Activated T-cell treated with anti-CD3 and anti-CD28 coated beads, Interleukin-2, amount 50 U/mL, for 72 hours (primary cell): ENCODE measurements at regions not wholly inside any gene's neighbourhood (a gene's known extent, or its start where the extent isn't known, plus 50 kb on each side); places are given as distances from the start of the nearest gene placed in this dataset.
A peak's percentile ranks its signal among the peaks of the same experiment; 100 is the strongest.

Experiments
- ATAC-seq, 2 donors: fragments of 150-1000 bp; cut with Tn5 transposase; replicated peaks in 1 of 2; 2 replicates each; pipeline ENCODE4 v1.10.0; 2021; ENCODE audit warnings: moderate library complexity in 2 of 2, mild to moderate bottlenecking in 1 of 2
- DNase-seq, 2 donors: peaks; one replicate each; pipeline ENCODE4 v3.0.0; 2021 to 2022; ENCODE audit warnings: mixed read lengths in 1 of 2
- H3K27ac Mint-ChIP-seq: one replicate; pipeline ENCODE4 v1.8.0; 2022; ENCODE audit warnings: mild to moderate bottlenecking, moderate library complexity, mixed read lengths
- H3K27me3 Mint-ChIP-seq: one replicate; pipeline ENCODE4 v1.8.0; 2022; ENCODE audit warnings: low read depth, mixed read lengths
- H3K36me3 Mint-ChIP-seq, 2 donors: one replicate each; pipeline ENCODE4 v1.8.0; 2022; ENCODE audit warnings: mixed read lengths in 2 of 2, mild to moderate bottlenecking in 1 of 2; ENCODE audit not compliant: insufficient read depth in 2 of 2
- H3K4me1 Mint-ChIP-seq: one replicate; pipeline ENCODE4 v1.8.0; 2022; ENCODE audit warnings: low read depth, mixed read lengths
- H3K4me3 Mint-ChIP-seq, 2 donors: one replicate each; pipeline ENCODE4 v1.8.0; 2022; ENCODE audit warnings: mild to moderate bottlenecking in 2 of 2, mixed read lengths in 2 of 2, moderate library complexity in 2 of 2
- H3K9me3 Mint-ChIP-seq, 2 donors: one replicate each; pipeline ENCODE4 v1.8.0; 2022; ENCODE audit warnings: mixed read lengths in 2 of 2

- Mint-ChIP-seq H3K27ac (no peak overlapping the region), H3K9me3 (no peaks in the 10 kb centered on the region), H3K4me1 (no peaks in the 10 kb centered on the region), H3K27me3 (no peaks in the 10 kb centered on the region), H3K36me3 (no peaks in the 10 kb centered on the region), H3K4me3 (no peak overlapping the region)
- ATAC-seq: no peak
- DNase-seq: no peak
These were observed 855.1 kb downstream of the GLUD2 start for GRCh38 chrX:121902463-121902862.

GRCh38 chrX:121903961-121904360 lies 856.6 kb downstream of the GLUD2 start:
- H3K36me3 Mint-ChIP-seq: no peaks in the 10 kb centered on the region
- H3K9me3 Mint-ChIP-seq: no peaks in the 10 kb centered on the region
- no peak overlapping the region for H3K27ac Mint-ChIP-seq
- ATAC-seq (no peak), DNase-seq (no peak)
- H3K4me3 Mint-ChIP-seq: no peak overlapping the region
- no peaks in the 10 kb centered on the region for H3K27me3 Mint-ChIP-seq
- H3K4me1 Mint-ChIP-seq: no peaks in the 10 kb centered on the region

DNA sequence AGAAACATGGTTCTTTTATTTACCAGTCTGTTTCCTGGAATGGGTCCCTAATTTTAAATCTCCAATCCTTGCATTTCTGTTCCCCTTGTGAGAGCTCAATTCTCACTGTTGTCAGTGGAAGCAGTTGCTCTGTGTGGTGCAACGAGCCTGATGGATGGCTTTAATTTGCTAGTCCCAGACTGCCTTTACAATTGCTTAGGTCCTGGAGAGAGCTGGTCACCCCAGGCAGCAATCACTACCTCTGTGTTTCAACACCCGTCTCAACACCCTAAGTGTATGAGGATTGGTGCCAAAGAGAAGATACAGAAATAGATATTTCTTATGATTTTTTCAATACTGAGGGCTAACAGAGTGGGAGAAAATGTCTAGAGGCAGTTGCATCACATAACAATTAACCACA lies 873.8 kb downstream of the GLUD2 start:
- no peak for ATAC-seq
- no peaks in the 10 kb centered on the region for H3K36me3 Mint-ChIP-seq
- peaks cover 0 to 5% of the 10 kb centered on the region in 2 donors for H3K9me3 Mint-ChIP-seq

GRCh38 chrX:121931567-121931966 lies 884.2 kb downstream of the GLUD2 start:
- no peak overlapping the region for H3K4me3 Mint-ChIP-seq

More for the DNA sequence above, 873.8 kb downstream of the GLUD2 start:
- peaks cover 6% of the 10 kb centered on the region for H3K27me3 Mint-ChIP-seq
- no peaks in the 10 kb centered on the region for H3K4me1 Mint-ChIP-seq
- H3K27ac Mint-ChIP-seq: no peak overlapping the region
- no peak overlapping the region for H3K4me3 Mint-ChIP-seq
- DNase-seq: no peak

DNA sequence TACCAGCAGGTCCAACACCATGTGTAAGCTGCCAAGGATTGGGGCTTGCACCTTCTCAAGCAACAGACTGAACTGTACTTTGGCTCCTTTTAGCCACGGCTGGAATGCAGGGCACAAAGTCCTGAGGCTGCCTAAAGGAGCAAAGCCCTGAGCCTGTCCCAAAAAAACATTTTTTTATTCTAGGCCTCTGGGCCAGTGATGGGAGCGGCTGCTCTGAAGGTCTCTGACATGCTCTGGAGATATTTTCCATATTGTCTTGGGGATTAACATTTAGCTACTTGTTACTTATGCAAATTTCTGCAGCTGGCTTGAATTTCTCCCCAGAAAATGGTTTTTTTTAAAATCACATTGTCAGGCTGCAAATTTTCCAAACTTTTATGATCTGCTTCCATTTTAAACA lies 885.3 kb downstream of the GLUD2 start:
- H3K36me3 Mint-ChIP-seq: no peaks in the 10 kb centered on the region
- H3K27ac Mint-ChIP-seq: no peak overlapping the region
- H3K27me3 Mint-ChIP-seq: no peaks in the 10 kb centered on the region
- H3K9me3 Mint-ChIP-seq: peaks cover 1 to 10% of the 10 kb centered on the region in 2 donors
- H3K4me1 Mint-ChIP-seq: no peaks in the 10 kb centered on the region
- DNase-seq (no peak), ATAC-seq (no peak)
- H3K4me3 Mint-ChIP-seq: no peak overlapping the region

More at GRCh38 chrX:121931567-121931966, 884.2 kb downstream of the GLUD2 start:
- H3K9me3 Mint-ChIP-seq: peaks cover 2 to 11% of the 10 kb centered on the region in 2 donors
- no peak overlapping the region for H3K27ac Mint-ChIP-seq
- ATAC-seq: no peak
- H3K4me1 Mint-ChIP-seq: no peaks in the 10 kb centered on the region
- no peak for DNase-seq
- no peaks in the 10 kb centered on the region for H3K27me3 Mint-ChIP-seq
- H3K36me3 Mint-ChIP-seq: no peaks in the 10 kb centered on the region

- Mint-ChIP-seq H3K36me3 (no peaks in the 10 kb centered on the region), H3K9me3 (peaks cover 1 to 3% of the 10 kb centered on the region in 2 donors), H3K4me1 (no peaks in the 10 kb centered on the region), H3K27ac (no peak overlapping the region), H3K4me3 (no peak overlapping the region), H3K27me3 (peaks cover 4% of the 10 kb centered on the region)
- DNase-seq (no peak), ATAC-seq (no peak)
These were observed 901.8 kb downstream of the GLUD2 start for GRCh38 chrX:121949041-121949760.

DNA sequence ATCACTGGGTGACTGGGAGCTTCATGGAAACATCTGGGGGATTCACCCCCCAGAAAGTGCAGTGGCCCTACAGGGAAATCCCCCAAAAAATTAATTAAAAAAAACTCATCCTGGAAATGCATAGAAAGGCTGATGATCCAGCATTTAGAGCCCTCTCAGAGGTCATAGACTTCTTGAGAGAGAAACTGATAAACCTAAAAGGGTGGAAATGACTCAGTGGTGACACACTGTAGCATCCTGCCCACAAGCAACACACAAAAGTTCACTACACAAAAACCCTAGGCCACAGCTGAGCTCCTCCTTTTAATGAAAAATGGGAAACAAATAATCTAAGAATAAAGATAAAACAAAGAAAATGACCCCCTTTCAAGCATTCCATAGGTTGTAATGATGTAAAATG lies 911.5 kb downstream of the GLUD2 start:
- Mint-ChIP-seq H3K36me3 (no peaks in the 10 kb centered on the region), H3K27me3 (no peaks in the 10 kb centered on the region), H3K9me3 (peaks cover 0 to 4% of the 10 kb centered on the region in 2 donors), H3K4me3 (no peak overlapping the region), H3K27ac (no peak overlapping the region), H3K4me1 (no peaks in the 10 kb centered on the region)
- no peak for DNase-seq
- peak in 1 of 2 donors; percentile 52 for ATAC-seq

GRCh38 chrX:121975671-121976070 lies 928.3 kb downstream of the GLUD2 start:
- Mint-ChIP-seq H3K4me3 (no peak overlapping the region), H3K27ac (no peak overlapping the region), H3K27me3 (no peaks in the 10 kb centered on the region), H3K4me1 (no peaks in the 10 kb centered on the region), H3K36me3 (peaks cover 0 to 1% of the 10 kb centered on the region in 2 donors), H3K9me3 (peaks cover 0 to 4% of the 10 kb centered on the region in 2 donors)
- ATAC-seq: no peak
- DNase-seq: no peak

- Mint-ChIP-seq H3K27ac (no peak overlapping the region), H3K4me1 (no peaks in the 10 kb centered on the region), H3K27me3 (peaks cover 8% of the 10 kb centered on the region), H3K9me3 (no peaks in the 10 kb centered on the region), H3K36me3 (no peaks in the 10 kb centered on the region), H3K4me3 (no peak overlapping the region)
- DNase-seq: no peak
- ATAC-seq: no peak
These were observed 939.8 kb downstream of the GLUD2 start for GRCh38 chrX:121987163-121987562.

GRCh38 chrX:121987835-121988234 lies 940.4 kb downstream of the GLUD2 start:
- no peaks in the 10 kb centered on the region for H3K36me3 Mint-ChIP-seq
- H3K27me3 Mint-ChIP-seq: peaks cover 8% of the 10 kb centered on the region
- ATAC-seq: no peak

DNA sequence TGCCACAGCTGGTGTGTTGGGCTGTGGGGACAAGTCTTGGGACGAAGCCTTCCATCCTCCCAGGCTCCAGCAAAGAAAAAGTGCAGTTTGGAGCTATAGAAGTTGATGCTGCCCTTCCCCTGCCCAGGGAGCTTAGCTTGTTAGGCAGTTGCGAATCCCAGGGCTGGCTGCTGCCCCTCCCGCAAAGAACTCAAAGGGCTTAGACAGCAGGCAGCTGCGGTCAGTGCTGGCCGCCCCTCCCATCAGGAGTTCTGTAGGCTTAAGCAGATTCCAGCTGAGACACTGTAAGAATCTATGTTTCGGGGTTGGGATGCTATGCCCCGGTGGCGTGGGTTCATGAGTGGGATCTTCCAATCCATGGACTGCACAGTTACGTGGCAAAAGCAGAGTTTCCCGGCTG lies 956.7 kb downstream of the GLUD2 start:
- H3K4me1 Mint-ChIP-seq: no peaks in the 10 kb centered on the region
- no peak overlapping the region for H3K27ac Mint-ChIP-seq

More at GRCh38 chrX:121987835-121988234, 940.4 kb downstream of the GLUD2 start:
- Mint-ChIP-seq H3K4me1 (no peaks in the 10 kb centered on the region), H3K27ac (no peak overlapping the region), H3K9me3 (no peaks in the 10 kb centered on the region), H3K4me3 (no peak overlapping the region)
- DNase-seq: no peak

GRCh38 chrX:122026665-122027064 lies 979.3 kb downstream of the GLUD2 start:
- peaks cover 0 to 1% of the 10 kb centered on the region in 2 donors for H3K9me3 Mint-ChIP-seq
- no peaks in the 10 kb centered on the region for H3K27me3 Mint-ChIP-seq

More for the DNA sequence above, 956.7 kb downstream of the GLUD2 start:
- H3K36me3 Mint-ChIP-seq: no peaks in the 10 kb centered on the region
- no peaks in the 10 kb centered on the region for H3K27me3 Mint-ChIP-seq
- ATAC-seq: no peak
- no peak for DNase-seq
- peaks cover 2% of the 10 kb centered on the region in 2 donors for H3K9me3 Mint-ChIP-seq
- H3K4me3 Mint-ChIP-seq: no peak overlapping the region

DNA sequence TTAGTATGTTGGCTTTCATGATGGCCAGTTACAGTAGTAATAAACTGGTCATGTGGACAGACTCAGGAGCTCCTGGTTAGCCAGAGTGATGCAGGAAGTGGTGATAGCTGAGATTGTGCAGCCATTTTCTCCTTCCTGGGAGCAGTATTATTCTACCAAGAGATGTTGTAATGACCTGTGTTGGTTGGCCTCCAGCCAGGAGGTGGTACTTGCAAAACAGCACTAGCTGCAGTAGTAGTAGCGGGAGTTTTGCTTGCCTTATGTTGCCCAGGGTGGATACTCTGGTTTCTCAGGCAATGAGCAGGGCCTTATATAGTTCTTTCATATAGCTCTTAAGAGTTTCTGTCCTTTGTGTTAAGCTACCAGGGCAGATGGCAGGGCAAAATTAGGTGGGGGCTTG lies 998.8 kb downstream of the GLUD2 start:
- H3K36me3 Mint-ChIP-seq: no peaks in the 10 kb centered on the region
- no peaks in the 10 kb centered on the region for H3K27me3 Mint-ChIP-seq
- peaks cover 3% of the 10 kb centered on the region in 2 donors for H3K9me3 Mint-ChIP-seq
- DNase-seq: no peak
- H3K27ac Mint-ChIP-seq: no peak overlapping the region
- H3K4me1 Mint-ChIP-seq: no peaks in the 10 kb centered on the region
- ATAC-seq: no peak
- no peak overlapping the region for H3K4me3 Mint-ChIP-seq

More at GRCh38 chrX:122026665-122027064, 979.3 kb downstream of the GLUD2 start:
- no peak for ATAC-seq
- Mint-ChIP-seq H3K27ac (no peak overlapping the region), H3K4me3 (no peak overlapping the region), H3K4me1 (no peaks in the 10 kb centered on the region), H3K36me3 (no peaks in the 10 kb centered on the region)
- DNase-seq: no peak

DNA sequence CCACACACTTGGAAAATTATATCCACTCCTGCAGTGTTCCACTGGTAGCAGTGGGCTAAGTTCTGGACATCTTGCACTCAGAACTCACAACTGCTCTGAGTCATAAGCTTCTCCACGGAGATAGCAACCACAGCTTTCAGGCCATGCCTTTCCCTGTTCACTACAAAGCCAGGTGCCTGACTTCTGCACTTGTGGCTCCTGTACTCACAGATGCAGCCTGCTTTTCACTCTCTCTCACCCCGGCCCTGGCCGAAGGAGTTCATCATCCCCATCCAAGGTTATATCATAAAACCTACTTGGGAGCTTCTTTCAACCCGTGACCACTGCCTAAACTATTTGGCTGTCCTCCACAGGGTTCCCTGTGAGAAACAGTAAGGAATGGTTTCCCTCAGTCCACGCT lies 999.4 kb downstream of the GLUD2 start:
- H3K9me3 Mint-ChIP-seq: peaks cover 0 to 3% of the 10 kb centered on the region in 2 donors
- no peaks in the 10 kb centered on the region for H3K36me3 Mint-ChIP-seq
- no peak overlapping the region for H3K27ac Mint-ChIP-seq
- no peaks in the 10 kb centered on the region for H3K27me3 Mint-ChIP-seq
- no peak overlapping the region for H3K4me3 Mint-ChIP-seq
- H3K4me1 Mint-ChIP-seq: no peaks in the 10 kb centered on the region
- DNase-seq: no peak
- no peak for ATAC-seq
